H4 (cell line): ENCODE measurements at regions not wholly inside any gene's neighbourhood (a gene's known extent, or its start where the extent isn't known, plus 50 kb on each side); places are given as distances from the start of the nearest gene placed in this dataset.

ENCODE experiments used
- DNase-seq: peaks from one replicate; pipeline ENCODE4 v3.0.0-alpha.2; 2015; ENCODE audit warnings: low spot score

DNA sequence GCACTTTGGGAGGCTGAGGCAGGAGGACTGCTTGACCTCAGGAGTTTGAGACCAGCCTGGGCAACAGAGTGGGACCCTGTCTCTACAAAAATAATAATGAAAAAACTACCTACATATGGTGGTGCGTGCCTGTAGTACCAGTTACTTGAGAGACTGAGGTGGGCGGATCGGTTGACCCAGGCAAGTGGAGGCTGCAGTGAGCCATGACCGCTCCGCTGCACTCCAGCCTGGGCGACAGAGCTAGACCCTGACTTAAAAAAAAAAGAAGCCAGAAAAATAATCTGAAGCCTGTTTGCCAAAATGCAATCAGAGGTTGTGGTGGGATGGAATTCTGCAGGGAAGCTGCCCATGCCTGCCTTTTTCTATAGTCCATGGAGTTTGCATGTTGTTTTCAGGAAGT lies 50.4 kb upstream of the GGTA1 start:
- DNase-seq, result no peak

GRCh38 chr9:121550569-121551512 lies 51.2 kb upstream of the GGTA1 start:
- DNase-seq, result peak; percentile 69

- DNase-seq, result no peak
Measured at GRCh38 chr9:121551985-121552753, 52.5 kb upstream of the GGTA1 start.

DNA sequence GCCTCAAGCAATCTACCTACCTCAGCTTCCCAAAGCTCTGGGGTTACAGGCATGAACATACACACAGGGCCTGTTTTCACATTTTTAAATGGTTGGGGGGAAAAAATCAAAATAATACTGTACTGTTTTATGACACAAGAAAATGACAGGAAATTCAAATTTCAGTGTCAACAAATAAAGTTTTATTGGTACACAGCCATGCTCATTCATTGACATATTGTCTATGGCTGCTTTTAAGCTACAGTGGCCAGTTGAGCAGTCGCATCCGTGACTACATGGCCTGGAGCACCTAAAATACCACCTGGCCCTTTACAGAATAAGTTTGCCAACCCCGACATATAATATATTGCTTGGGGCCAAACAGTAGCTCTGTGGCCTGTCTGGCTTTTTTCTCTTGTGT lies 56.4 kb upstream of the GGTA1 start:
- DNase-seq, result no peak

DNA sequence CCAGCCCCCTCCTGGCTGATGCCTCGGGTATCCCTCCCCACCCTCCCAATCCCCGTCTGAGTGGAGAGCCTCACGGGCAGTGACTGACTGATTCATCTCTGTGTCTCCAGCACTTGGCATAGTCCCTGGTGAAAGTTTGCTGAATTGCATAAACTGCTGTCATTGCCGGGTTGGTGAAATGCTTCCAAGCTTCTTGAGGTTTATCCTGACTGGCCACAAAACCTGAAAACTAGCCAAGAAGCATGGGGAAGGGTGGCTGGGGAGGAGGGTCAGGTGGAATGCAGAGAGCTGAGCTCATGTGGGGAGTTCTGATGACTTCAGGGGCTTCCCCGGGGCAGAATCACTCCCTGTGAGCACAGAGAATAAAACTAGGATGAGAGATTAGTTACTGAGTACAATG lies 56.9 kb upstream of the GGTA1 start:
- DNase-seq, result peak; percentile 98

DNA sequence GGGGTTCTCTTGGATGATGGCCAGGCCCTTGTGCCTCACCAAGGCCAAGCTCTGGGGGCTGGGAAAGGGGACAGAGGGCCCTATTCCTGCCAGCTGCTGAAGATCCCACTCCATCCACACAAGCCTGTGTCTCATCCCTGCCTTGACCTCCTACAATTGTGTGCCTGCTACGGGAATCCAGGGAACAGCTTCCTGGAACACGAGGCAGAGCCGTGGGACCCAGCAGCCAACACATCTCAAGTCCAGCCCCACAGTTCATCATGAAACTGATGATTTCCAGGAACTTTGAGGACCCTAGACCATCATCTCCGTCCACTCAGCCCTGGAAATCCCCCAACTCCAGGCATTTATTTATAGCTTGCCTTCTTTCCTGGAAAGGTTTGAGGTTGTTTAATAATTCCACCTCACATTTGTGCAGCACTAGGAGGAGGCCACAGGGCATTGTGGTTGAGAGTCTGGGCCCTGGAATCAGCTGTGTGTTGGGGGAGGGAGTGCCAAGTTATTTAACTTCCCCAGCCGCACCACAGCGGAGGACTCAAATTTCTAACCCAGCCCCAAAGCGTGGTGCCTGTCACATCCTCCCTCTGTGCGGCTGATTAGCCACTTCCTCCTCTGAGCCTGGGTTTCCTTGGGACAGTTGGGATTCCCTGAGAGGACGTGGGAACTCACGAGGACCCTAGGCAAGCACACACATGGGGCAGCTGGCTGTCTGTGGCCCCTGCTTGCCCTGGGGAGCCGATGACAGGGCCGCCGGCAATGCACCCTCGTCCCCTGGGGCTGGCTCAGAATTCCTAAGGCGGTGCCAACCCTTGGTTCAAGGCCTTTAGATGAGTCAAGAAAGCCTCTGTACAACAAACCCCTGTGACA lies 58.2 kb upstream of the GGTA1 start:
- peak; percentile 98 for DNase-seq

DNA sequence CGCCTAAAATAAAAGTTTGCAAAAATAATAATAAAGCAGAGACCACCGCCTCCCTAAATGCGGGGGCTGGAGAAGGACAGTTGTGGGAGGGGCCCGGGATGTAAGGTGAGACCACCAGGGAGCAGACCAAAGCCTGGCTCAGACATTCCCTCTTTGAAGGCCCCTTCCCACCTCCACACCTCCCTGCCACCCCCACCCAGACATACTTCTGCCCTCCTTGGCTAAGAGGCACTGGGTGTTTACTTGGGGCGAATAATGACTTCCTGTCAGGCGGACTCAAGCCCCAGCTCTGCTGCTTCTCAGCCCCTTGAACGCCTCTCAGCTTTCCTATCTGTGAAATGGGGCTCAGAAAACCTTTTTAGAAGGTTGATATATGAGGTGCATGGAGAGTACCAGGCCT lies 58.8 kb upstream of the GGTA1 start:
- no peak for DNase-seq

DNA sequence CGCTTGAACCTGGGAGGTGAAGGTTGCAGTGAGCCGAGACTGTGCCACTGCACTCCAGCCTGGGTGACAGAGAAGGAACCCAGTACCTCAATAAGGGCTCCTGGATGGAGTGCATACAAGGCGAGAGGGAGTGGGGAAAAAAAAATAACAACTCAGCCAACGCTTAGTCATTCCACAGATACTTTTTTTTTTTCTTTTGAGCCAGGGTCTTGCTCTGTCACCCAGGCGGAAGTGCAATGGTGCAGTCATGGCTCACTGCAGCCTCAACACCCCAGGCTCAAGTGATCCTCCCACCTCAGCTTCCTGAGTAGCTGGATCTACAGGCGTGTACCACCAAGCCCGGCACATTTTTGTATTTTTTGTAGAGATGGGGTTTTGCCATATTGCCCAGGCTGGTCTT lies 59.5 kb upstream of the GGTA1 start:
- no peak for DNase-seq

GRCh38 chr9:121560921-121561320 lies 61.3 kb upstream of the GGTA1 start:
- DNase-seq, result no peak

GRCh38 chr9:121561385-121562222 lies 62.0 kb upstream of the GGTA1 start:
- no peak for DNase-seq

- DNase-seq, result no peak
Measured at GRCh38 chr9:121562301-121562700, 62.7 kb upstream of the GGTA1 start.

GRCh38 chr9:121563425-121563824 lies 63.8 kb upstream of the GGTA1 start:
- no peak for DNase-seq

DNA sequence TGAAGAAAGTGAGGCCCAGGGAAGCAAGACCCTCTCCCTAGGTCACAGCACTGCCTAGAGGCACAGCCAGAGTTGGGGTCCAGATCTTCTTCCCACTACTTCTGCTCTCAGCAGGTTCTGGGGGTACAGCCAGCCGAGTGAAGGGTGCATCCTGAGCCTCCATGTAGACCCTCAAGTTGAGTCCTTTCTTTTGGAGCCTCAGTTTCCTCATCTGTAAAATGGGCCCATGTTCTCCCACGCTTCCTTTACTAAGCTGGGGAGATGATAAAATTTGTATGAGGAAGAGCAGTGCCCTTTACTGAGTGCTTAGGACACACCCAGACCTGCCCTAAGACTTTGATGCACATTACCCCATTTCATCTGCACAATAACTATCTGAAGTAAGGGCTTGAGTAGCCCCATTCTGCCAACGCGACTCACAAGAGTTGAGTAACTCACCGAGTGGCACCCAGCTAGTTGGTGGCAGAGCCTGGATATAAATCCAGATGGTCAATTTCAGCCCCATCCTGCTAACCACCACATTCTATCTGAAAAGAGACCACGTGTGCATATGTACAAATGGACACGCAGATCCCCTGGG lies 64.3 kb upstream of the GGTA1 start:
- no peak for DNase-seq

DNA sequence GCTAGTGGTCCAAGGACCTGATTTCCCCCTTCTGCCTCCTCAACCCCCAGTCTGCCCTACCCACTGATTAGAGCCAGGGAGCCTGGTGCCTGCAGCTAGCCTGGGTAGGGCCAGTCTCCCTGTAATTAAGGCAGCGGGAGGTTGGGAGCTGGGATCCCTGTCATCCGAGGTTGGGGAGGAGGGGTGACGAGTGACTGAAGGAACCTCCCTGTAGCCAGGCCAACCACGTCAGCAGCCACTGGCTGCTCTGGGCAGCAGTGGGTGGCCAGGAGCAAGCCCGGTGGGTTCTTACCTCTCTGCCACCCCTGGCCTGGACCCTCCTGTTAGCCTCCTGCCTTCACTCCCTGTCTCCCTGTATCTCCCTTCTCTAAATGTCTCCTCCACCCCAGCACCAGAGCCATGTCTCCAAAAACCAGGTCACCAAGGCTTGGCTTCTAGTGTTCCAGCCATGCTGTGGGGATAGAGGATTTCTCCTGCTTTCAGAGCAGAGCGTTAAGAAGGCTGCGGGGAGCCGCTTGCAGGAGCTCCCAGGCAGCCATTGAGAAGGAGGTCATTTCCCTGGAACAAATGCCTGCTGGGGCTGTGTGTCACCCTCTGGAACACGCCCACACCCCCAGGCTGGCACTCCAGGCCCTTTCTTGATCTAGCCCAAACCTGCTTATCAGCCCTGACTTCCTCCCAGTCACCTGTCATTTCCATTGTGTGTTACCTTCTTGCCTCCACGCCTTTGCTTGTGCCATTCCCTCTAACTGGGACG lies 65.0 kb upstream of the GGTA1 start:
- DNase-seq, result no peak

- DNase-seq, result no peak
Measured at GRCh38 chr9:121566481-121567465, 67.1 kb upstream of the GGTA1 start.

DNA sequence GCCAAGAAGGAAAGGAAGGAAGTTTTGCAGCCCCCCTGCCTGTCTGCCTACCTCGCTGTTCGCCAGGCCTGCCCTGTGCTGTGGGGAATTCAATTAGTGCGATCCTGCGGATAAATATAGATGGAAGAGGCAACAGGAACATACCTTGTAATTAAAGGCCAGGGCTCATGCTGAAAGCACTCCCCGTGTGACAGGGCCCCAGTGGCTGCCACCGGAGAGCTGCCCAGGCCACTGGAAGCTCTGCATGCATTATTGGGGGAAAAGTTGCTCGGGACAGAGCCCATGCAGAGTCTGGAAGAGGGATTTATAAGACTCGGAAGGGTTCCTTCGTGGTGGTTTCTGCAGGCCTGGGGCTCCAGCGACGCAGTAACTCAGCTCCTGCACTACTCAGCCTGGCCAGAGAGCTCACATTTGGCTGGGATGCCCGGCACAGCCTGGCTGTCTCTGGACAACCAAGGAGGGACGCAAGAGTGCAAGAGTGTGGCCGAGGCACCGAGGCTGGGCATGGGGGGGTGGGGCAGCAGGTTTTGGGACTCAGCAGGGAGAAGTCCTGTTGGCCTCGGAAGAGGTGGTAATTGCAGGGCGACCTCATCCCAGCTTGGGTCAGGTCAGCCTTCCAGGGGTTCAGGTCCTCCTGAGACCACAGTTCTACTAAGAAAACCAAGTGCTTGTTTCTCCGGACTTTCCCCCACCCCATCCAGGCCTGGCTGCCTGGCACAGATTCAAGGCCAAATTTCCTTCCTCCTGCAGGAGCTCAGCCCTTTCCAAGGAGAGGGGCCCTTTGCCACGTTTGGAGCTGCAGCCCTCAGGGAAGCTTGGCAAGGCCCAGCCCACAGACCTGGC lies 68.1 kb upstream of the GGTA1 start:
- no peak for DNase-seq

- no peak for DNase-seq
Measured at GRCh38 chr9:121568343-121569265, 69.0 kb upstream of the GGTA1 start.
